GM12891 (cell line): ENCODE measurements at regions not wholly inside any gene's neighbourhood (a gene's known extent, or its start where the extent isn't known, plus 50 kb on each side); places are given as distances from the start of the nearest gene placed in this dataset.
"Not testable (repeated sequence)": the region's sequence is repeated elsewhere in the genome, so short reads cannot be mapped to it uniquely, and the experiment has no call there.

Experiments used
- POLR2A ChIP-seq: IDR thresholded peaks from 2 replicates; pipeline ENCODE4 v1.6.1; 2011; ENCODE audit warnings: low read depth, low read length, control low read depth
- POLR2AphosphoS5 ChIP-seq: IDR thresholded peaks from 2 replicates; pipeline ENCODE4 v1.6.1; 2011; ENCODE audit warnings: low read depth, low read length, control low read depth
- POU2F2 ChIP-seq: IDR thresholded peaks from 2 replicates; pipeline ENCODE4 v1.6.1; 2011; ENCODE audit warnings: low read depth, mild to moderate bottlenecking, control low read depth, low read length, moderate library complexity
- SPI1 ChIP-seq: IDR thresholded peaks from 2 replicates; pipeline ENCODE4 v1.6.1; 2011; ENCODE audit warnings: low read depth, low read length, control low read depth
- TAF1 ChIP-seq: IDR thresholded peaks from 2 replicates; pipeline ENCODE4 v1.6.1; 2011; ENCODE audit warnings: low read depth, low read length, control low read depth

- TF ChIP-seq TAF1, POLR2A, POLR2AphosphoS5, POU2F2, SPI1: not testable (repeated sequence)
Measured at GRCh38 chr13:65771704-65772313, 1458.3 kb downstream of the PCDH9 start.
